CD4-positive, alpha-beta T cell treated with Interleukin-6 for 4 hours (primary cell): ENCODE measurements at regions not wholly inside any gene's neighbourhood (a gene's known extent, or its start where the extent isn't known, plus 50 kb on each side); places are given as distances from the start of the nearest gene placed in this dataset.
"Not testable (repeated sequence)": the region's sequence is repeated elsewhere in the genome, so short reads cannot be mapped to it uniquely, and the experiment has no call there.

Source experiments
- DNase-seq: peaks from one replicate; pipeline ENCODE4 v3.0.0-alpha.2; 2020; ENCODE audit warnings: mixed read lengths

- no peak for DNase-seq
These were observed 98.2 kb downstream of the AHR start for GRCh38 chr7:17396692-17397091.

DNA sequence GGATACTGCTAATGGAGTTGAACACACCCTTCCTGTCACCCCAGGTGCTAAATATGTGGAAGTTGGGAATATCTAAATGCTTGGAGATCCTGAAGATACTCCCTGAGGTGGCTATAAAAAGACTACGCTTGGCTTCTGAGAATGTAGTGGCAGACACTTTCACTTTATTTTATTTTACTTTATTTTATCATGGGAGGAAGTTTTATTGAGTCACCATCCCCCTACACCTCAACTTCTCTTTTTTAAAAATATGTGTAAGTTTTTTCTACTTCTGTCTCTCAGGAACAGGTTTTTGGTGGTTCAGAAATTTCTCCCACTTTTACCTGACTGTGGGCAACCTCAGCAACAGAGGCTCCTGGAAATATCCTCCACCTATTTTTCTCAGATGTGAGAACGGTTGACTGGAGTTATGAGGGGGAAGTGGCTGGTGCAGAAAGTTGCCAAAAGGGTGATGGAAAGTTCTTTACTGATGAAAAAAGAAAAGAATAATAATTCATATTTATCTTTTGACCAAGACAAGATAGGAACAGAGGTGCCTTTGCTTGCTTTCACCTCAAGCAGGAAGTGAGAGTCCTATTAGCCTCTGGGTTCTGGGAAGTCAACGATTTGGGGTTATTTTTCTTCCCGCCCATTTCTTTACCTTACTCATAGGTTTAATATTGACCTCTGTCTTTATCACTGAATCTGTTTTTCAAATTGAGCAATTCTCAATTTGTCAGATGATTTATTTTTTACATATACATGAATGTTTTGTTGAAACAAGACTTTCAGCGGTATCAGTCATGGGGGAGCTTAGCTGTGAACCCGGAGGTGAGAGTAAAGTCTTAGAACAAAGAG is 103.6 kb downstream of the AHR start:
- DNase-seq: no peak

DNA sequence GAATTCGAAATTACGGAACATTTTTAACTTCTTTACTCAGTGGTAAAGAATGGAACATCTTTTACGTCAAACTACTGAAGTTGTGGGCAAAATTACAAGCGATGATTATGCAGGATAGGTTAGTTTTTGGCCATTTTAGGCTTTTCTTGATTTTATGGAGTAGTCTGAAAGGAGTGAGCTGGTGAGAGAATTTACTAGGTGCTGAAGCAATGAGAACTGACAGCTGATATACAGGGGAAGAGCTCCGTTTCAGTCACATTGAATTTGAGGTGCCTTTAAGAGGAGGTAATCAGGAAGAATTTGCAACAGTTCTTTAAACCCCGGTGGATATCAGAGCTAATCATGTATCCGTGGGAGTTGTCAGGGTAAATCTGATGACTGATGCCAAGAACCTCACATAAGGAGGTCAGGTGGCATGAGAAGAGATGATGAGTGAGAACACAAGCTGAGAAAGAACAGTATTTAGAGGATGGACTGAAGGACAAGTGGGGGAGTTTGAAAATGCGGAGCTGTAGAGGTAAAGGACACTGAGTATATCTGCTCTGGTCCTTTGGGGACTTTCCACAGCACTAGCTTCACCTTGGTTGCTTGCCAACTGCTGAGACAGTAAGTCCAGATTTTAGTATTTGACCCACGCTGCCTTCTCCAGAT is 104.3 kb downstream of the AHR start:
- DNase-seq: no peak

DNA sequence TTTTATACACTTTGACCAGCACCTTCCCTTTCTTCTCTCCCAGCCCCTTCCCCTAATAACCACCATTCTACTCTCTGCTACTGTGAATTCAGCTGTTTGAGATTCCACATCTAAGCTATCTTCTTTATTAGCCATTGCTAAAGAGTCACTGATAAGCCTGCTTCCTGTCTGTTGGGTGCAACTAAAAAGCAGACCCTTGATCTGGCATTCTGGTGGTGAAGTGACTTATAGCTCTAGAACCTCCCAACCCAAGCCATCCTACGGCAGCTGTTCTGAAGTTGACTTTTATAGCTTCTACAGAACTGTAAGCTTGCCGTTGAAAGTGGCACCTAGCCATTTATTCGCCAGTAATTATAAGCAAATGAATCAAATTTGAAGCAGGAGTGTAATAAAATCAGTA is 105.6 kb downstream of the AHR start:
- no peak for DNase-seq

DNA sequence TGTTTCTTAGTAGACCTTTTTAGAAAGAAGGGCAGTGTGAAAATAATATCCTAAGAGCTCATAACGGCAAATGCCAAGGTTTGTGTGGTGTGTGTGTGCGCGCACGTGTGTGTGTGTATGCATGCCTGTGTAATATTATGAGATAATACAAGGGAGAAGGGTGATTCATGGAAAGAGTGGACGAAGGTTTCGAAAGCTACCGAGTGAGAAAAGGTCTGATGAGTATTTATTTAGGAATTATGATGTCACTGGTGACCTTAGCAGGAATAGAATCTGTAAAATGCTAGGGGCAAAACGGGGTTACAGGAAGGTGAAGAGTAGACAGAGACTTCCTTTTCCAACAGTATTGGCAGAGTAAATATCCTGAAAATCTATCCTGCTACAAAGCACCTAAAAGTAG is 107.3 kb downstream of the AHR start:
- DNase-seq: no peak

DNA sequence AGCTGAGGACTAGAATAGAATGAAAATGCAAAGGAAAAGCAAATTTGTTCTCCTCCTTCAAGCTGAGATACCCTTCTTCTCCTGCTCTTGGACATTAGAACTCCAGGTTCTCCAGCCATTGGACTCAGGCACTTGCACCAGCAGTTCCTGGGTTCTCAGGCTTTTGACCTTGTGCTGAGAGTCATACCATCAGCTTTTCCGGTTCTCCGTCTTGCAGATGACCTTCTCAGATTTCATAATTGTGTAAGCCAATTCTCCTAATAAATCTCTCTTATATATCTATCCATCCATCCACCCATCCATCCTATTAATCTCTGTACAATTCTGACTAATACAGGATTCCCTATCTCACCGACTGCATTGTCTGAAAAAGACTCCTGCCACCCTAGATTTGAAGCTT is 108.3 kb downstream of the AHR start:
- DNase-seq: no peak

GRCh38 chr7:17407229-17407628 is 108.8 kb downstream of the AHR start:
- DNase-seq: no peak

GRCh38 chr7:17408245-17408903 is 109.9 kb downstream of the AHR start:
- DNase-seq: no peak

DNA sequence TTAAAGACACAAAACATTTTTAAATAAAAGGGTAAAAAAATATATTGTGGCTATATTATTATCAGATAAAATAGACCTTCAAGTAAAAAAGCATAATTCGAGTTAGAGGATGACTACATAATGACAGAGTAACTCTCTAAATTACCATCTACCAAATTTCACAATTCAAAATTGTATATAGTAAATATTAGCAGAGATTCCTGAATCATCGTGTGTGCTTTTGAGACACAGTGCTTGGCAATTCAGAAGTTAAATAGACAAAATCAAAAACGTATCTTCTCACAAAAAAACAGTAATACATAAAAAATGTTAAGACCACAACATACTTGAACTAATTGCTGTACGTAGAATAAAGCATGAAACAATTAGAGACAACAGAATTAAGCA is 110.4 kb downstream of the AHR start:
- DNase-seq: no peak

DNA sequence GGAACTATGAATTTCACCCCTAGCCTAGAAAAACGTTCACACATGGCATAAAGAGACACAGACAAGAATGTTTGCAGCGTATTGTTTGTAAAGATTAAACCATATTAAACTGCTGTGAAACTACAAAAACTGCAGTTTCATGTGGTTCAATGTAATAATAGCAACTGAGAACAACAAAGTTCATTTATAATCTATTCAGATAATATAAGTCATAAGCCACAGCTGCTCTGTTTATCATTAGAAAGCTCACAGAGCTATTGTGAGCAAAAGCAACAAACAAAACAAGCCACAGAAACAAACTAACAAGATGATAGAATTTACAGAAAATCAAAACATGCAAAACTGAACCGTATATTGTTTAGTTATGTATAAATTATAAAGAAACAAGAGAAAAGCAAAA is 113.5 kb downstream of the AHR start:
- DNase-seq: no peak

DNA sequence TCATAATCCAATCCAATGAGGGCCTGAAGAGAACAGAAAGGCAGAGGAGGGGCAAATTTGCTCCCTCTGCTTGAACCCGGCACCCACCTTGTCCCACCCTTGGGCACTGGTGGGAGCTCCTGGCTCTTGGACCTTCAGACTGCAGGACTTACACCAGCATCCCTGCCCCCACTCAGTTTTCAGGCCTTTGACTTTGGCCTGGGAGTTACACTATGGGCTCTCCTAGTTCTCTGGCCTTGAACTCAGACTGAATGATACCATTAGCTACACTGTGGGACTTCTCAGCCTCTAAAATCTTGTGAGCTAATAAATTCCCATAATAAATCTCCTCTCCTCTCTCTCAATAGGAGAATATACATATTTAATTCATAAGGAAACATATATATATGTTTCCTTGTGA is 114.4 kb downstream of the AHR start:
- no peak for DNase-seq

DNA sequence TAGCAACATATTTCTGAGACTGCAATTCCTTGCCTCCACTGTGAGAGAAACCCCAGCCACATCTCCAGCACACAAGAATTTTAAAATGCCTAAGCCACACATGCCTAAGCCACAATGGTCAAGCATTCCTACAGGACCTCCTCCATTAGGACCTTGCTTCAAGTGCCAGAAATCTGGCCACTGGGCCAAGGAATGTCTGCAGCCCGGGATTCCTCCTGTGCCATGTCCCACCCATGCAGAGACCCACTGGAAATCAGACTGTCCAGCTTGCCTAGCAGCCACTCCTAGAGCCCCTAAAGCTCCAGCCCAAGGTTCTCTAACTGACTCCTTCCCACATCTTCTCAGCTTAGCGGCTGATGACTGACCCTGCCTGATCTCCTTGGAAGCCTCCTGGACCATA is 117.5 kb downstream of the AHR start:
- DNase-seq: no peak

DNA sequence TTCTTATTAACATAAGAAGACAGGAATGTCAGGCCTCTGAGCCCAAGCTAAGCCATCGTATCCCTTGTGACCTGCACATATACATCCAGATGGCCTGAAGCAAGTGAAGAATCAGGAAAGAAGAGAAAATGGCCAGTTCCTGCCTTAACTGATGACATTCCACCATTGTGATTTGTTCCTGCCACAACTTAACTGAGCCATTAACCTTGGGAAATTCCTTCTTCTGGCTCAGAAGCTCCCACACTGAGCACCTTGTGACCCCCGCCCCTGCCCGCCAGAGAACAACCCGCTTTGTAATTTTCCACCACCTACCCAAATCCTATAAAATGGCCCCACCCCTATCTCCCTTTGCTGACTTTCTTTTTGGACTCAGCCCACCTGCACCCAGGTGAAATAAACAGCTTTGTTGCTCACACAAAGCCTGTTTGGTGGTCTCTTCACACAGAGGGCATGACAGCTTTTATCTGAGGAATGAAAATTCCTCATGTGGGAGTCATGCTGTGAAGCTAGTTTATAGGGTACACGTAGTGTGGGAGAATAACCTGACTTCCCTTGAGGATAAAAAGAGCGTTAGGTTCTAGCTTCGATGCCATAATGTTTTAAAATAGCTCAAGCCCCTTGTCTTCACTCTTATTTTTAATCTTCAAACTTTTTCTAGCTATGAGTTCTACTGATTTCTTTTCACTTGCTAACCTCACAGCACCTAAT is 122.0 kb downstream of the AHR start:
- DNase-seq: not testable (repeated sequence)

DNA sequence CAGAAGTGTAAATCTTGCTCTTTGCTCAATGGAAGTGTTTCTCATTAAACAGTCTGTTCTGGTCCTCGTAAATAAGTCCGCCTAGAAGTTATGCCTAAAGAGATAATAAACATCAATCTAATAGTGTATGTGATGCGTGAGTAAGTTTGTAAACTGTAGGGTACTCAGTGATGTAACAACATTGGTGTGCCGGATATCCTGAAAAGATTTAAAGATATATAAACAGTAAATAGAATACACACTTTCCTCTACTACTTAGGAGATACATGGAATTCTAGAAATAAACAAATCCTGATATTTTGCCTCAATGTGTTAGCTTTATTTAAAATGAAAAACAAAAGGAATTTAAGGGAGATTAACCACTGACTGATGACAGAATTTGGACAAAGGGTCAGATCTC is 123.5 kb downstream of the AHR start:
- no peak for DNase-seq

DNA sequence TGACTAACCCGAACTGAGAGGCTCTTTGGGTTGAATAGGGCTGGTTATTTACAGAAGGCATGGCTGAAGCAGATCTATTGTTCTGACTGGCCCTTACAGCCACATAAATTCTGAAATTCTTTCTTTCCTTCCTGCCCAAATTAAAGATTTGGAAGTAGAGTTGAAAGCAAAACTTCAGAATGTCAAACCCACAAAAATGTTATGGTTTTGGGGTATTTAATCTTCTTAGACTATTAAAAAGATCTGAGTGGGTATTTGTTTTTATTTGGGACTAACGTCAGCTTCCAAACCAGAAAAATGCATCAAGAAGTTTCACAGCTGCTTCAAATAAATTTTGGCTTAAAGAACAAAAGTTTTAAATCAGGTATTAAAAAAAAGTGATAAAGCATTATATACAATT is 124.5 kb downstream of the AHR start:
- no peak for DNase-seq

- no peak for DNase-seq
These were observed 129.5 kb downstream of the AHR start for GRCh38 chr7:17427924-17428323.

- no peak for DNase-seq
These were observed 131.1 kb downstream of the AHR start for GRCh38 chr7:17429579-17429978.

DNA sequence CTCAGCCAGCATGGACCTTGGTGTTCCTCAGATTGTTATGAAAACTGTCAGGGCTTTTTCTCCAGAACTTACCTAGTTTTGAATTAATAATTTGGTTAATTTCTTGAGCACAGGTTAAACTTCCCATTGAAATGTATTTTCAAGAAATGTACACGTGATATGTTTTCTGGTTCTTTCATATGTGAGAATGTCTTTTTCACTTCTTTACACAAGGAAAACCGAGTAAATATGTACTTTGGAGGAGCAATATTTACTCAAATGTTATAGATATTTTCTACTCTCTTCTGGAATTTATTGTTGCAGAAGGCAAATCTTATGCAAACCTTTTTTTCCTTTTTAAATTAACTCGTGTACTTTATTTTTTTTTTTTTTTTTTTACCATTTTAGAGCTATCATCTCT is 134.3 kb downstream of the AHR start:
- DNase-seq: no peak

DNA sequence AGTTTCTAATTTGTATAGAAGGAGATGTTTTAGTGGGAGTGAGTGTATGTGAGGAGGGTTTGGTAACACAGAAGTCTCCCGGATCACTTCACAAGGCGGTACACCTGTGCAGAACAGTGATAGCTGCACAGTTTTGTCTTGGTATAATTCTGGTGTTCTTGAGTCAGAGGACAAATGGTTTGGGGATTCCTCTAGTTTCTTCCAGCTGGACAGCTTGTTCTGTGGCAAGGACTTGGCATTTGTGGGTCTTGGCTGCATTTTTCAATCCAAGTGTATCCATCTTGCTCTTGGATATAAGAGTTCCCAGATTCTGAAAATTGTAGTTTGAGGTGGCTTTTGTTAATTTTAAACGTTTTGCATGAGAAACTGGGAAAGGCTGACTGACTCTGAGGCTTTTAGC is 135.7 kb downstream of the AHR start:
- no peak for DNase-seq

DNA sequence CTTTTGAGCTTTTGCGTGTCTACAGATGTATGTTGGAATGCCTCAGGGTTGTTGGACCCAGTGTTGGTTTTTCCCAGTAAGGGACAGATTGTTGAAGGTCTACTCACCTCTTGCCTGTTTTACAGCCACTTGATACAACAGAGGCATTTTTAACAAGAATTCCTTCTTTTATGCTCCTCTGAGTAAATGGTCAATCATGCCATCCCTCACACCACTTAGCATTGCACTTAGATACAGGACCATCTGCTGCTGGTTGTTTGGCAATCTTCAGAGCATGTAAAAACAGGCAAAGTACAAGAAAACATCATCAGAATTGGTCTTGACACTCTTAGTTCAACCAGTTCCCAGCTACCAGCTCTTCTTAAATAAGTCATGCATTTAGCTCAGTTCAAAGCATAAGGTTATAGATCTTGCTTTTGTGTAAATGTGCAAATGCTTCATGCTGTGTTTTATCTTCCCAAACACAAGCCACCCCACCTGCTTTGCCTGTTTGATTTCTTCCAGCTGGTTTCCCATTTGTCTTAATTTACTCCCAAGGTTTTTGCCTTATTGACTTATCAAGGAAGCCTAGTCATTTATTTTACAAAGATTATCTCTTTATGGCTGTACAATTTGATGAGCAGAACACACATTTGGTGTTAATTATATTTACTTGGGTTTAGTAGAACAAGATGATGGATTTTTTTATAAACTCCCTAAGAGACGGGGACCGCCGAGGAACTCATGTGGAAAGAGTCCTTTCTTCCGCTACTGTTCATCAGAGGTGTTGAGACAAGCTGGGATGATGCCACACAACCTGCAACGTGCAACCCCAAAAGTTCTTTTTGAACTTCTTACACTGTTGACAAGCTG is 136.6 kb downstream of the AHR start:
- DNase-seq: no peak

DNA sequence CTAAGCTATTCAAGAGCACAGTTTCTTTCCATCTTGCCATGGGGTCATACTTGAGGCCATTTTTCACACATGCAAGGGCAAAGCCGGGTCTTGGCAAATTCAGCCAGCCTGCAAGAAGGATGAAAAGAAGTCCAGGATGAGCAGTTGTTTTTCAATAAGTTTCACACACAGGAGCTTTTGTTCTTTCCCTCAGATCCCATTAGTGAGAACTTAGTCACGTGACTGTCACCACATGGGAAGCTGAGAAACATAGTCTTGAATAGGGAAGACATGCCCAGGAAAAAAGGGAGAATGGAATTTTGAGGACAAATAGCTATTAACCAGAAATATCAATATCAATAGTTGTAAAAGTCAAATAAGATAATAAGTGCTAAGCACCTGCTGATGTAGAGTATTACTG is 137.7 kb downstream of the AHR start:
- no peak for DNase-seq

DNA sequence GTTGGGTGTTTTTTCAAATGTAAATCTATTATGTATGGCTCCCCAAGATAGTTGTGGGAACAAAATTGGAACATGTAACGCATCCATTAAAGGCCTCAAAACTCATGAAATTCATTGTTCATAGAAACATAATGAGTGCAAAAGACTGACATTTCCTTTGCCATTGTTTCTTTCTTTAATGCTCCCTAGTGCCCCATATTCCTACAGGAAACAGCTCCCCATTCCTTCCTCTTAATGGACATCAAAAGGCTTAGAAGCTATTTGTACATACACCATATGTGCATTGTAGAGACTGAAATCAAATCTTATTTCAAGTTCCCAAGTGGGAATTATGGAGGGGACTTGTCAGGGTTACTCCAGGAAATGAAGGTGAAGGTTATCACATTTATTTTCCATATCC is 139.1 kb downstream of the AHR start:
- no peak for DNase-seq
